ENCODE measurements at regions not wholly inside any gene's neighbourhood (a gene's known extent, or its start where the extent isn't known, plus 50 kb on each side); places are given as distances from the start of the nearest gene placed in this dataset.
"Not testable (repeated sequence)": the region's sequence is repeated elsewhere in the genome, so short reads cannot be mapped to it uniquely, and the experiment has no call there.

GRCh38 chr2:235105821-235106359 is 154.1 kb downstream of the SH3BP4 start:
- no peak for TF ChIP-seq CTCF (IDR thresholded peaks at IDR 0.05)
- no peaks in the 10 kb centered on the region for H3K9me3 ChIP-seq (ENCODE audit: control insufficient read depth, low read length)
- H3K36me3 ChIP-seq (ENCODE audit: control insufficient read depth, insufficient read depth, low read length) = no peaks in the 10 kb centered on the region
- H3K27me3 ChIP-seq (ENCODE audit: control insufficient read depth, insufficient read depth, low read length) = no peaks in the 10 kb centered on the region
- no peak overlapping the region for H3K4me3 ChIP-seq (ENCODE audit: low read depth, low read length)
- no peak overlapping the region for H3K4me2 ChIP-seq (ENCODE audit: low read length)
- no peak overlapping the region for H3K9ac ChIP-seq
- H3K27ac ChIP-seq = no peak overlapping the region
- no peaks in the 10 kb centered on the region for H3K4me1 ChIP-seq
- no peaks in the 10 kb centered on the region for H3K79me2 ChIP-seq
- no peak overlapping the region for H2AFZ ChIP-seq

DNA sequence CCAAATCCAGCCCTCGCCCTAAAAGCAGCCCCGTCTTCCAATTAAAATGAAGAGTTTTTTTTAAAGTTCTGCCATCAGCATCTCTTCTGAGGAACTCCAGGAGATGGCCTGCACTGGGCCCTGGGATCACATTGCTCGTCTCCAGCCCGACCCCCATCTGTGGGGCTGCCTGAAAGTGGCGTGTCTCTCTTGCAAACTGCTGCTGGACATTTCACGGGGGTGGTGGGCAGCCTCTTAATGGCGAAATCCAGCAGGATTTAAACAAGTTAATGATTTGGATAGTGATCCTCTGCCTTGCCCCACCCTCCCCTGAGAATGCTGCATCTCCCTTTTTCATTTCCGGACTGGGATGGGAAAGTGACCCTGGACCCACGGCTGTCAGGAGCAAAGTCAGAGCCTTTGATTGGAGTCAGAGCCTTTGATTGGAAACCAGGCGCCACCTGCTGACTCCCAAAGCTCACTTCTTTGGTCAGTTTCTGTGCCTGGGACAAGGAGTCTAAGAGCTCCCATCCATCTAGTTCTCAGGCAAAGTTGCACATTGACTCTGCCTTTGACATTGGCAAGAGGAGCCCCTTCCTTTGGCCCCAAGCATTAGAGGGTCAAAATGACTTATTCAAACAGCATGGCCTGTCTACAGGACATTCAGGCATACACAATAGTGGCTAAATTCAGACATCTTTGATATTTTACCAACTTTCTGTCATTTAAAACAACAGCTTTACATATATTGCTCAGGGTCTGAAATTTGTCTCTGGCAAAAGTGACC is 155.2 kb downstream of the SH3BP4 start:
- Histone ChIP-seq H3K4me1 (no peaks in the 10 kb centered on the region), H3K36me3 (ENCODE audit: control insufficient read depth, insufficient read depth, low read length) (no peaks in the 10 kb centered on the region), H3K27ac (no peak overlapping the region), H3K27me3 (ENCODE audit: control insufficient read depth, insufficient read depth, low read length) (no peaks in the 10 kb centered on the region), H3K4me2 (ENCODE audit: low read length) (no peak overlapping the region), H2AFZ (no peak overlapping the region), H3K9me3 (ENCODE audit: control insufficient read depth, low read length) (no peaks in the 10 kb centered on the region), H3K9ac (no peak overlapping the region), H3K4me3 (ENCODE audit: low read depth, low read length) (no peak overlapping the region), H3K79me2 (no peaks in the 10 kb centered on the region)
- TF ChIP-seq CTCF (IDR thresholded peaks at IDR 0.05) = no peak

- Histone ChIP-seq H3K9ac (no peak overlapping the region), H3K36me3 (ENCODE audit: control insufficient read depth, insufficient read depth, low read length) (no peaks in the 10 kb centered on the region), H3K4me3 (ENCODE audit: low read depth, low read length) (no peak overlapping the region), H3K9me3 (ENCODE audit: control insufficient read depth, low read length) (no peaks in the 10 kb centered on the region), H3K4me2 (ENCODE audit: low read length) (no peak overlapping the region), H3K27ac (no peak overlapping the region), H3K27me3 (ENCODE audit: control insufficient read depth, insufficient read depth, low read length) (no peaks in the 10 kb centered on the region), H3K79me2 (no peaks in the 10 kb centered on the region), H2AFZ (no peak overlapping the region), H3K4me1 (no peaks in the 10 kb centered on the region)
- no peak for TF ChIP-seq CTCF (IDR thresholded peaks at IDR 0.05)
Measured at GRCh38 chr2:235107640-235107951, 155.8 kb downstream of the SH3BP4 start.

GRCh38 chr2:235109561-235109960 is 157.7 kb downstream of the SH3BP4 start:
- H3K27me3 ChIP-seq (ENCODE audit: control insufficient read depth, insufficient read depth, low read length); H3K9me3 ChIP-seq (ENCODE audit: control insufficient read depth, low read length); H3K4me1 ChIP-seq; H3K4me3 ChIP-seq (ENCODE audit: low read depth, low read length); H3K9ac ChIP-seq; H3K4me2 ChIP-seq (ENCODE audit: low read length); H3K36me3 ChIP-seq (ENCODE audit: control insufficient read depth, insufficient read depth, low read length); H3K79me2 ChIP-seq; H3K27ac ChIP-seq; H2AFZ ChIP-seq: not testable (repeated sequence)

- no peak overlapping the region for H3K4me3 ChIP-seq (ENCODE audit: low read depth, low read length)
Measured at GRCh38 chr2:235112365-235112764, 160.5 kb downstream of the SH3BP4 start.

More at GRCh38 chr2:235112365-235112764, 160.5 kb downstream of the SH3BP4 start:
- Histone ChIP-seq H3K9me3 (ENCODE audit: control insufficient read depth, low read length) (no peaks in the 10 kb centered on the region), H3K4me1 (no peaks in the 10 kb centered on the region), H3K9ac (no peak overlapping the region), H3K27me3 (ENCODE audit: control insufficient read depth, insufficient read depth, low read length) (no peaks in the 10 kb centered on the region), H3K79me2 (no peaks in the 10 kb centered on the region), H2AFZ (no peak overlapping the region), H3K4me2 (ENCODE audit: low read length) (no peak overlapping the region), H3K27ac (no peak overlapping the region), H3K36me3 (ENCODE audit: control insufficient read depth, insufficient read depth, low read length) (no peaks in the 10 kb centered on the region)
- TF ChIP-seq CTCF (IDR thresholded peaks at IDR 0.05) = no peak
